ENCODE measurements at regions not wholly inside any gene's neighbourhood (a gene's known extent, or its start where the extent isn't known, plus 50 kb on each side); places are given as distances from the start of the nearest gene placed in this dataset.

DNA sequence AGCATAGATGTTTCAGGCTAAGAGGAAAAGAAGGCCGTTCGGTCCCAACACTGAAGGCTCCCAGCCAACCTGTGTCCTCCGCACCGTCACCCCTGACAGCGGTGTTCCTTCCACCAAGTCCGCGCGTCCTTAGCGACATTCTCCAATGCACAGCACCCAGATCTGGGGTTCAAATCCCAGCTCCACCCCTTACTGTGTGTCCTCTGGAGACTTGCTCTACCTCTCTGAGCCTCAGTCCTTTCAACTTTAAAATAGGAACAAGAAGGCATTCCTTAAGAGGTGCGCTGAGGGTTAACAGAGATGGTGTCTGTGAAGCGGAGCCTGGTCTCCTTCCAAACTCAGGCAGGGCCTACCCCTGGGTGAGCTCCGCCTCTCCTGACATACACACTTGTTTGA is 224.0 kb downstream of the MN1 start:
- TF ChIP-seq, protein P1, sequence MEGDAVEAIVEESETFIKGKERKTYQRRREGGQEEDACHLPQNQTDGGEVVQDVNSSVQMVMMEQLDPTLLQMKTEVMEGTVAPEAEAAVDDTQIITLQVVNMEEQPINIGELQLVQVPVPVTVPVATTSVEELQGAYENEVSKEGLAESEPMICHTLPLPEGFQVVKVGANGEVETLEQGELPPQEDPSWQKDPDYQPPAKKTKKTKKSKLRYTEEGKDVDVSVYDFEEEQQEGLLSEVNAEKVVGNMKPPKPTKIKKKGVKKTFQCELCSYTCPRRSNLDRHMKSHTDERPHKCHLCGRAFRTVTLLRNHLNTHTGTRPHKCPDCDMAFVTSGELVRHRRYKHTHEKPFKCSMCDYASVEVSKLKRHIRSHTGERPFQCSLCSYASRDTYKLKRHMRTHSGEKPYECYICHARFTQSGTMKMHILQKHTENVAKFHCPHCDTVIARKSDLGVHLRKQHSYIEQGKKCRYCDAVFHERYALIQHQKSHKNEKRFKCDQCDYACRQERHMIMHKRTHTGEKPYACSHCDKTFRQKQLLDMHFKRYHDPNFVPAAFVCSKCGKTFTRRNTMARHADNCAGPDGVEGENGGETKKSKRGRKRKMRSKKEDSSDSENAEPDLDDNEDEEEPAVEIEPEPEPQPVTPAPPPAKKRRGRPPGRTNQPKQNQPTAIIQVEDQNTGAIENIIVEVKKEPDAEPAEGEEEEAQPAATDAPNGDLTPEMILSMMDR (conservative IDR thresholded peaks at IDR 0.05) = no peak
- Mint-ChIP-seq H3K27me3 (ENCODE audit: low read depth) (peaks cover 5% of the 10 kb centered on the region), H3K27ac (ENCODE audit: unreplicated experiment) (peak overlapping the region; percentile 57), H3K9me3 (no peaks in the 10 kb centered on the region), H3K4me1 (peaks cover 39% of the 10 kb centered on the region), H3K36me3 (ENCODE audit: low read depth) (no peaks in the 10 kb centered on the region), H3K4me3 (no peak overlapping the region)
- DNase-seq (ENCODE audit: low read depth, low spot score) = no peak

DNA sequence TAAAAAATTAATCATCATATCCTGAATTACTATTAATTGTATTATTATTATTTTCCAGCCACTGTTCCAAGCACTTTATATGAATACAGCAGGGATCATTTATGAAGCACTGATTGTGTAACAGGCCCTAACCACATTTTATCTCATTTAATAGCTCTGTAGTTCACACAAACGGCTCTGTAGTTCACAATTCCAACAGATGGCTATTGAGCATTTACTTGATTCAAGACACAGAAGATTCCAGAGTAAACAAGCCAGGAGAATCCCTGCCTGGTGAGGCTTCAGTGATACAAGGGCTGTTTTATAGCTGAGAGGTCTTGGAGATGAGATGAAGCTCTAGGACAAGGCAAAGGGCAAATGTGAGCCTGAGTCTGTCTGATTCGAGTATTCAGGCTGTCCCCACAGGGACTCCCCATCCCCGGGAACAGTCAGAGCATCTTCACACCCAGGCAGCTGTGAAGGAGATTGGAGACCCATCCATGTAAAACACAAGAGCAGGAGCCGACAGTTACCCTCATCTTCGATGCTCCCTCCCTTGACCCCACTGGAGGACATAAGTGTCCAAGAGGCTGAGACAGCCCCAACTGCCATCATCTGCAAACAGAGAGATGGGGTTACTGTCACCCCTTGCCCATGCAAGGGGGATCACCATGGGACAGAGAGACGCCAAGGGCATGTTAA is 222.5 kb downstream of the MN1 start:
- no peaks in the 10 kb centered on the region for H3K9me3 Mint-ChIP-seq
- TF ChIP-seq, protein P1 (conservative IDR thresholded peaks at IDR 0.05) = no peak
- H3K4me1 Mint-ChIP-seq = peaks cover 25% of the 10 kb centered on the region
- peaks cover 5% of the 10 kb centered on the region for H3K27me3 Mint-ChIP-seq (ENCODE audit: low read depth)
- H3K36me3 Mint-ChIP-seq (ENCODE audit: low read depth) = no peaks in the 10 kb centered on the region
- H3K27ac Mint-ChIP-seq (ENCODE audit: unreplicated experiment) = peak overlapping the region; percentile 35
- no peak for DNase-seq (ENCODE audit: low read depth, low spot score)
- H3K4me3 Mint-ChIP-seq = no peak overlapping the region

DNA sequence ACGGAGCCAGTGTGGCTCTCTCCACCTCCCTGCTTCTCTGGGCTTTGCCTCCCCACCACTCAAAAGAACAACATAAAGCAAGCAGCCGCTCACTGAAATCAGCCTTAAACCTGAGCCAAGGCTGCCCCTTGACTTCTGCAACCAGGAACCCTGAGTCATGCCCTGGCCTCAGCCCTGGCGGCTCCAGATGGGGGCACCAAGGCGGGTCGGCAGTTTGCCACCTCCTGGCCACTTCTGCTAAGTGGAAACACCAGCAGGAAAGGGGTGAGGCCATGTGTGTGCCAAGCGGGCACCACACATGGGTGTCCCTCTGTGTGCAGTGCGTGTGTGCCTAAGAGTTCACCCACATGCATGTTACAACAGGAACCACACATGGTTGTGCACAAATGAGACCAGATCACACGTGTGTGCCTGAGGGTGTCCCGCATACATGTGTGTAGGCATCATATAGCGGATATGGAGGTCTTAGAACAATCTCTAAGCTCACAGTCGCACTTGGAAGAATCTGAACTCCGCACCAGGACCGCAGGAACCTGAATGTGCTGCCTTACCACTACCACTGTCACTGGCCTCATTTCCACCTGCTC is 221.2 kb downstream of the MN1 start:
- peaks cover 5% of the 10 kb centered on the region for H3K27me3 Mint-ChIP-seq (ENCODE audit: low read depth)
- no peak overlapping the region for H3K27ac Mint-ChIP-seq (ENCODE audit: unreplicated experiment)
- no peak for DNase-seq (ENCODE audit: low read depth, low spot score)
- H3K9me3 Mint-ChIP-seq = no peaks in the 10 kb centered on the region
- TF ChIP-seq, protein P1 (conservative IDR thresholded peaks at IDR 0.05) = no peak
- H3K36me3 Mint-ChIP-seq (ENCODE audit: low read depth) = no peaks in the 10 kb centered on the region
- H3K4me3 Mint-ChIP-seq = no peak overlapping the region
- peaks cover 17% of the 10 kb centered on the region for H3K4me1 Mint-ChIP-seq

DNA sequence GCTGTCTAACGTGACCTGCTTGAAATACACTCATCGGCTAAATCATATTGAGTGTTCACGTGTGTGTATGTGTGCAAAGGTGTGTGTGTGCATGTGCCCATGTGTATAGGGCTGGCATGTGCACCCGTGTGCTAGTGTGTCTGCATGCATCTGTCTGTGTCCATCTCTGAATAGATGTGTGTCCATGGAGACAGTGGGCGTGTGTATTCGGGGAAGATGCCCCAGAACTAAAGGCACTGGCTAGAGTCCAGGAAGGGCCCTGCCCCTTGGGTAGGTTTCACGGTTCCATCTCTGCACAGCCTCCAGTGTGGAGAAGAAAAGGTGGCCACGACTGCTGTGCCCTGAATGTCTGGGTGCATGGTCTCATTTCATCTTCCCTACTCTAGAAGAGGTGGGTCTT is 220.3 kb downstream of the MN1 start:
- H3K4me1 Mint-ChIP-seq = peaks cover 10% of the 10 kb centered on the region
- H3K9me3 Mint-ChIP-seq = no peaks in the 10 kb centered on the region
- DNase-seq (ENCODE audit: low read depth, low spot score) = no peak
- H3K27me3 Mint-ChIP-seq (ENCODE audit: low read depth) = peaks cover 11% of the 10 kb centered on the region
- H3K27ac Mint-ChIP-seq (ENCODE audit: unreplicated experiment) = no peak overlapping the region
- H3K36me3 Mint-ChIP-seq (ENCODE audit: low read depth) = no peaks in the 10 kb centered on the region
- TF ChIP-seq, protein P1 (conservative IDR thresholded peaks at IDR 0.05) = no peak
- no peak overlapping the region for H3K4me3 Mint-ChIP-seq

DNA sequence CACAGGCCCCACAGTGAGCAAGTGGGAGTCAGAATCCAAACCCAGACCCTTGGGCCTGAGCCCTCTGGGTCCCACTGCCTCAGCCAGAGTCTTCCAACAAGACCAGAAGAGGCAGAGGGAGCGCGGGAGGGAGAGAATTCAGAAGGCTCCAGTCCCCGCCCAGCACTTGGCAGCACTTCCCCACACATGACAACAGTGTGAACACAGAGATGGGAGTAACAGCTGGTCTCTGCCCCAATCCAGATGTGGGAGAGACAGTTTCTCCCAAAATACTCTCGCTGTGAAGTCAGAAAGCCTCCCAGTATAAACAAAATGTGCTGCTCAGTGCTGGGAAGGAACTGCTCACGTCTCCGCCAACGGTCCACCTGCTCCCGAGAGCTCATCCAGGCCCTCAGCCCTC is 219.9 kb downstream of the MN1 start:
- DNase-seq (ENCODE audit: low read depth, low spot score) = no peak
- TF ChIP-seq, protein P1 (conservative IDR thresholded peaks at IDR 0.05) = no peak
- H3K36me3 Mint-ChIP-seq (ENCODE audit: low read depth) = no peaks in the 10 kb centered on the region
- H3K27me3 Mint-ChIP-seq (ENCODE audit: low read depth) = peaks cover 15% of the 10 kb centered on the region
- peaks cover 6% of the 10 kb centered on the region for H3K4me1 Mint-ChIP-seq
- no peak overlapping the region for H3K27ac Mint-ChIP-seq (ENCODE audit: unreplicated experiment)
- no peaks in the 10 kb centered on the region for H3K9me3 Mint-ChIP-seq
- no peak overlapping the region for H3K4me3 Mint-ChIP-seq
